ENCODE measurements at regions not wholly inside any gene's neighbourhood (a gene's known extent, or its start where the extent isn't known, plus 50 kb on each side); places are given as distances from the start of the nearest gene placed in this dataset.

DNA sequence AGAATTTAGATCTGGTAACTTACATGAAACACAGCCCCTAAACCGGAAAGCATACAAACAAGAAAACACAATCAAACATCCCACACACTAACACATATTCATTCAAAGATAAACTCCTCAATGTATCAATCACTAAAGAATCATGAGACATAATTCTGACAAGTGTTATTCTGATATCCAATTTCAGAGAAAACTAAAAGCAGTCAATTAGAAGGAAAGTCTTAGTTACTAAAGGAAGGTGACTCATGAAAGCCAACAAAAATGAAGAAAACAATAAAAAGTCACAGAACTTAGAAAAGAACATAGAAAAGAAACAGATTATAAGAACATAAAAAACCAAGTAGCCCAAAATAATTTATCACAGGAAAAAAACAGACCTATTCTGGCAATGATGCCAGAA lies 57.2 kb downstream of the ZZZ3 start:
- Histone ChIP-seq H3K4me3 (no peak overlapping the region), H3K27me3 (replicated peaks in 1 of 7) (no peaks in the 10 kb centered on the region), H3K4me1 (peaks cover 0 to 3% (median 0%) of the 10 kb centered on the region in 6 donors), H3K27ac (no peak overlapping the region), H3K9me3 (no peaks in the 10 kb centered on the region), H3K36me3 (peaks cover 0 to 68% (median 12%) of the 10 kb centered on the region in 6 donors)
- 95 to 97% (median 96%) methylated on average over 1 of the region's 1 CpG for WGBS, 5 donors
- TF ChIP-seq POLR2A (IDR thresholded peaks at IDR 0.05) (no peak), CTCF (IDR thresholded peaks at IDR 0.05 in 8 of 11, conservative IDR thresholded peaks at IDR 0.05 in 3 of 11) (no peak), POLR2AphosphoS5 (IDR thresholded peaks at IDR 0.05) (no peak)
- intact Hi-C loops (cut with DNase I; ENCODE audit: low total_unique reads), result no loop called here
- no peak for DNase-seq

- Histone ChIP-seq H3K27ac (no peak overlapping the region), H3K27me3 (replicated peaks in 1 of 7) (no peaks in the 10 kb centered on the region), H3K9me3 (no peaks in the 10 kb centered on the region), H3K4me1 (peaks cover 0 to 3% (median 0%) of the 10 kb centered on the region in 6 donors), H3K36me3 (peaks cover 0 to 58% (median 11%) of the 10 kb centered on the region in 6 donors), H3K4me3 (no peak overlapping the region)
- intact Hi-C loops (cut with DNase I; ENCODE audit: low total_unique reads), result no loop called here
- no peak for TF ChIP-seq POLR2A (IDR thresholded peaks at IDR 0.05)
- no peak for TF ChIP-seq POLR2AphosphoS5 (IDR thresholded peaks at IDR 0.05)
- no peak for TF ChIP-seq CTCF (IDR thresholded peaks at IDR 0.05 in 8 of 11, conservative IDR thresholded peaks at IDR 0.05 in 3 of 11)
- no peak for DNase-seq
These were observed 58.4 kb downstream of the ZZZ3 start for GRCh38 chr1:77624102-77624501.

DNA sequence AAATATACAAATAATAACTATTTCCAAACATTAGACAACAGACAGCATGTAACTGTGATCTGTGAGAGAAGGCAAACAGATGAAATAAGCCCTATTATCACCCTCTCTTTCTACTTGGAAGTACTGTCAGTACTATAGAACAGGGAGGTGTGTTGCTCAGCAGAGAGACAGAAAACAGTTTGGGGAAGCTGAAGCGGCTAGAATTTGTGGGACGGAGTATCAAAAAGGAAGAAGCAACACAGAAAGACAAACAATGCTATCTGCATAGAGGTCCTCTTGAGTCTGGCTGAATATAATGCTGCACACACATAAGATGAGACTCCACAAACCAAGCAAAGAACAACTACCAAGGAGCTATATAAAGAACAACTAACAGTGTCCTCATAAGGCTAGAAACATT lies 59.4 kb downstream of the ZZZ3 start:
- no peak for TF ChIP-seq CTCF (IDR thresholded peaks at IDR 0.05 in 8 of 11, conservative IDR thresholded peaks at IDR 0.05 in 3 of 11)
- TF ChIP-seq POLR2AphosphoS5 (IDR thresholded peaks at IDR 0.05), result no peak
- TF ChIP-seq POLR2A (IDR thresholded peaks at IDR 0.05), result no peak
- H3K27ac ChIP-seq, result no peak overlapping the region
- no peak overlapping the region for H3K4me3 ChIP-seq
- no peak for DNase-seq
- no peaks in the 10 kb centered on the region for H3K27me3 ChIP-seq (replicated peaks in 1 of 7)
- peaks cover 0 to 3% (median 0%) of the 10 kb centered on the region in 6 donors for H3K4me1 ChIP-seq
- no peaks in the 10 kb centered on the region for H3K9me3 ChIP-seq
- intact Hi-C loops (cut with DNase I; ENCODE audit: low total_unique reads), result no loop called here
- H3K36me3 ChIP-seq, result peaks cover 0 to 48% (median 11%) of the 10 kb centered on the region in 6 donors
- WGBS, 5 donors, result 56 to 75% (median 72%) methylated on average over 2 of the region's 2 CpGs

DNA sequence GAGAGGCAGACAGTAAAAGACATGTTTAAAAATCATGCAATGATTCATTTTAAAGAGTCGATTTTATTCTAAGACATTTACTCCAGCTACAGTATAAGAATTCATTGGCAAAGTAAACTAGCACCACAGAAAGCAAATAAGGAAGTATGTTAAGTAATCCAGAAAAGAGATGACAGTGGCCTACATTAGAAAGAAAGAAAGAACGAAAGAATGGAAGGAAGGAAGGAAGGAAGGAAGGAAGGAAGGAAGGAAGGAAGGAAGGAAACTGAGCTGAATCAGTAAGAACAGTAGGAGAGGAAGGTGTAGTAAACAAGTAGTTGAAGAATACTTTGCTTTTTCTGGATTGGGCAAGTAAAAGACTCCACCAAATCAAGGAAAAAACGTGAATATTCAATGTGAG lies 62.2 kb downstream of the ZZZ3 start:
- Histone ChIP-seq H3K4me3 (no peak overlapping the region), H3K27ac (no peak overlapping the region), H3K27me3 (replicated peaks in 1 of 7) (no peaks in the 10 kb centered on the region), H3K9me3 (no peaks in the 10 kb centered on the region), H3K36me3 (peaks cover 0 to 47% (median 7%) of the 10 kb centered on the region in 6 donors), H3K4me1 (peaks cover 0 to 4% (median 0%) of the 10 kb centered on the region in 6 donors)
- WGBS, 5 donors, result 66 to 75% (median 69%) methylated on average over 3 of the region's 3 CpGs
- DNase-seq, result no peak
- no peak for TF ChIP-seq CTCF (IDR thresholded peaks at IDR 0.05 in 8 of 11, conservative IDR thresholded peaks at IDR 0.05 in 3 of 11)
- no peak for TF ChIP-seq POLR2A (IDR thresholded peaks at IDR 0.05)
- no peak for TF ChIP-seq POLR2AphosphoS5 (IDR thresholded peaks at IDR 0.05)
- intact Hi-C loops (cut with DNase I; ENCODE audit: low total_unique reads), result no loop called here
